ENCODE measurements at regions not wholly inside any gene's neighbourhood (a gene's known extent, or its start where the extent isn't known, plus 50 kb on each side); places are given as distances from the start of the nearest gene placed in this dataset.

DNA sequence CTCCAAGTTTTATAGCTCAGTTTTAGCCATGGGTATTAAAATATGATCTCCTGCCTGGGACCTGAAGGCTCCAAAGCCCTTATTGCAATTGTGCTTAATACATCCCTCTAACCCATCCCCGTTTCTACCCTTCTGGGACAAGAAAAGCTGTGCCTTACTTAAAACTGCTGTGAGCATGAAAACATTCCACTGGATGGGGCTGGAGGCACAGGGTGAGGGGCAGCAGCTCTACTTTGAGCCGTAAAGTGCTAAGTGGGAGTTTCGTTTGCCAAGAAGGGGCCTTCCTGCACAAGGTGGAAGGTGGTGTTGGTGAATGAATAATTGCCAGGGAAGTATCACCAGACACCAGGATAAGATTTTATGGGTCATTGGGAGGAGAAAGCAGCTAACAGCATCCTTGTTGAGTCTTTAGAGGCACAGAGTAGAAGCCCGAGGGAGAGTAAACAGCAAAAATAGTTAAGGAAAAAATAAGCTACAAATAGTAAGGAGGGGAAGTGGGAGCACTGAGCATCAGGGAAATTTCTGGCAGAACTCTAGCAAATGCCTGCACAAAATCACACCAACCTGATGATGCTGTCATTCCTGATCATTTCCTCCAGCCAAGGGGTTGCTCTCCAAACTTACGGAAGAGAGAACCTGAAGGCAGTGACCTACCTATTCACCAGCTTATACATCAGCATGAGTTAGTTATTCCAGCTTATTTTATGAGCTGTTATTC, 218.4 kb downstream of the MREG start:
- no peak overlapping the region for H3K4me3 ChIP-seq (ENCODE audit: low read length)
- H3K79me2 ChIP-seq (replicated peaks; ENCODE audit: insufficient read depth, low read length) = no peaks in the 10 kb centered on the region
- H2AFZ ChIP-seq (ENCODE audit: low read depth, low read length) = no peak overlapping the region
- no peak overlapping the region for H3K4me2 ChIP-seq (ENCODE audit: low read length)
- H4K20me1 ChIP-seq (ENCODE audit: insufficient read depth) = no peaks in the 10 kb centered on the region
- H3K36me3 ChIP-seq (ENCODE audit: insufficient read depth, low read length) = no peaks in the 10 kb centered on the region
- no peaks in the 10 kb centered on the region for H3K9me3 ChIP-seq (ENCODE audit: low read length)
- no peak overlapping the region for H3K27ac ChIP-seq (ENCODE audit: low read length)
- no peaks in the 10 kb centered on the region for H3F3A ChIP-seq (ENCODE audit: insufficient read depth, low read length, poor library complexity, severe bottlenecking)
- no peaks in the 10 kb centered on the region for H3K27me3 ChIP-seq (ENCODE audit: insufficient read depth, low read depth, low read length)
- TF ChIP-seq TAF1 (IDR thresholded peaks at IDR 0.05; ENCODE audit: low read depth) = no peak
- no peak for TF ChIP-seq EZH2 (IDR thresholded peaks at IDR 0.05; ENCODE audit: borderline replicate concordance, insufficient read depth, low read length, poor library complexity, severe bottlenecking)
- TF ChIP-seq EP300 (conservative IDR thresholded peaks at IDR 0.05; ENCODE audit: poor library complexity, severe bottlenecking) = no peak
- no peak for TF ChIP-seq POLR2AphosphoS5 (IDR thresholded peaks at IDR 0.05)
- TF ChIP-seq, protein P1, sequence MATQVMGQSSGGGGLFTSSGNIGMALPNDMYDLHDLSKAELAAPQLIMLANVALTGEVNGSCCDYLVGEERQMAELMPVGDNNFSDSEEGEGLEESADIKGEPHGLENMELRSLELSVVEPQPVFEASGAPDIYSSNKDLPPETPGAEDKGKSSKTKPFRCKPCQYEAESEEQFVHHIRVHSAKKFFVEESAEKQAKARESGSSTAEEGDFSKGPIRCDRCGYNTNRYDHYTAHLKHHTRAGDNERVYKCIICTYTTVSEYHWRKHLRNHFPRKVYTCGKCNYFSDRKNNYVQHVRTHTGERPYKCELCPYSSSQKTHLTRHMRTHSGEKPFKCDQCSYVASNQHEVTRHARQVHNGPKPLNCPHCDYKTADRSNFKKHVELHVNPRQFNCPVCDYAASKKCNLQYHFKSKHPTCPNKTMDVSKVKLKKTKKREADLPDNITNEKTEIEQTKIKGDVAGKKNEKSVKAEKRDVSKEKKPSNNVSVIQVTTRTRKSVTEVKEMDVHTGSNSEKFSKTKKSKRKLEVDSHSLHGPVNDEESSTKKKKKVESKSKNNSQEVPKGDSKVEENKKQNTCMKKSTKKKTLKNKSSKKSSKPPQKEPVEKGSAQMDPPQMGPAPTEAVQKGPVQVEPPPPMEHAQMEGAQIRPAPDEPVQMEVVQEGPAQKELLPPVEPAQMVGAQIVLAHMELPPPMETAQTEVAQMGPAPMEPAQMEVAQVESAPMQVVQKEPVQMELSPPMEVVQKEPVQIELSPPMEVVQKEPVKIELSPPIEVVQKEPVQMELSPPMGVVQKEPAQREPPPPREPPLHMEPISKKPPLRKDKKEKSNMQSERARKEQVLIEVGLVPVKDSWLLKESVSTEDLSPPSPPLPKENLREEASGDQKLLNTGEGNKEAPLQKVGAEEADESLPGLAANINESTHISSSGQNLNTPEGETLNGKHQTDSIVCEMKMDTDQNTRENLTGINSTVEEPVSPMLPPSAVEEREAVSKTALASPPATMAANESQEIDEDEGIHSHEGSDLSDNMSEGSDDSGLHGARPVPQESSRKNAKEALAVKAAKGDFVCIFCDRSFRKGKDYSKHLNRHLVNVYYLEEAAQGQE (IDR thresholded peaks at IDR 0.05; ENCODE audit: borderline replicate concordance) = no peak
- no peak for TF ChIP-seq RAD21 (conservative IDR thresholded peaks at IDR 0.05)
- TF ChIP-seq MXI1 (conservative IDR thresholded peaks at IDR 0.05; ENCODE audit: poor library complexity, severe bottlenecking) = no peak
- TF ChIP-seq, protein P2, sequence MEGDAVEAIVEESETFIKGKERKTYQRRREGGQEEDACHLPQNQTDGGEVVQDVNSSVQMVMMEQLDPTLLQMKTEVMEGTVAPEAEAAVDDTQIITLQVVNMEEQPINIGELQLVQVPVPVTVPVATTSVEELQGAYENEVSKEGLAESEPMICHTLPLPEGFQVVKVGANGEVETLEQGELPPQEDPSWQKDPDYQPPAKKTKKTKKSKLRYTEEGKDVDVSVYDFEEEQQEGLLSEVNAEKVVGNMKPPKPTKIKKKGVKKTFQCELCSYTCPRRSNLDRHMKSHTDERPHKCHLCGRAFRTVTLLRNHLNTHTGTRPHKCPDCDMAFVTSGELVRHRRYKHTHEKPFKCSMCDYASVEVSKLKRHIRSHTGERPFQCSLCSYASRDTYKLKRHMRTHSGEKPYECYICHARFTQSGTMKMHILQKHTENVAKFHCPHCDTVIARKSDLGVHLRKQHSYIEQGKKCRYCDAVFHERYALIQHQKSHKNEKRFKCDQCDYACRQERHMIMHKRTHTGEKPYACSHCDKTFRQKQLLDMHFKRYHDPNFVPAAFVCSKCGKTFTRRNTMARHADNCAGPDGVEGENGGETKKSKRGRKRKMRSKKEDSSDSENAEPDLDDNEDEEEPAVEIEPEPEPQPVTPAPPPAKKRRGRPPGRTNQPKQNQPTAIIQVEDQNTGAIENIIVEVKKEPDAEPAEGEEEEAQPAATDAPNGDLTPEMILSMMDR (IDR thresholded peaks at IDR 0.05; ENCODE audit: poor library complexity, severe bottlenecking) = no peak
- TF ChIP-seq SMC3 (conservative IDR thresholded peaks at IDR 0.05; ENCODE audit: poor library complexity) = no peak
- no peak overlapping the region for H3K9ac ChIP-seq (ENCODE audit: low read length)
- H3K9me2 ChIP-seq (ENCODE audit: insufficient read depth, low read length) = no peaks in the 10 kb centered on the region

DNA sequence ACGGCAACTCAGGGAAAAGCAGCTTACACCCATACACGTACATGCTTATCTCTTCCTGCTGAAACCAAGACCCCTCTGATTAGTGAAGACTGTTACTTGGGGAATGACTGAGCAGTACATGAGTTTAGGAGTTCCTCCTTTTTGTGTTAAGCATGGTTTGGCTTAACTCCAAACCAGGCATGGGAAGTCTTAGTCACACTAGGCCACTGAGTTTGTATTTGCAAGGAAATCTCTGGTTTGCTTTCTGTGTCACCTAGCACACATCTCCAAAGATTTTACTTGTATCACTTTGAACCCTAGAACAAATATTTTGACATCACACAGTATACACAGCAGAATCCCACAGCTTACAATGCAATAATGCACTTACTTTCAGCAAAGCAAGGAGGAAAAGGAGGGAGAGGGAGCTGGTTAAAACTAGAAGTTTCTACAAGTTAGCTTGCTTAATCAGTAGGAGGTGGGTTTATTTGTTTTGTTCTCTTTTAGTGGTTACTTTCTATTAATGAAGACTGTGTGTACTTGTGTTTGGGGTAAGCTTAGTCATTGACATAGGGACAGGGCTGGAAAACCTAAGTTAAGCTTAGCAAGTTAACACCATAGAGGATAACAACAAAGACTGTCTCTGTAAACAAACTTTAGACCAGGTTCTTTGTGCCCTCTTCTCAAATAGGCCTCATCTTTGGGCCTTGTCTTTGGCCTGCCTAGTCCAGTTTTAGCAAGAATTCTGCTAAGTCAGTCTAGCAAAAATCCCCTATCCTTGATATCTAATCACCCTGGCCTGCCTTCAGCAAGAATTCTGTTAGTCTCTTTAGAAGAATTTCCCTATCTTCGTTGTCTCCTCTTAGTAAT, 219.4 kb downstream of the MREG start:
- H3K9me2 ChIP-seq (ENCODE audit: insufficient read depth, low read length) = no peaks in the 10 kb centered on the region
- H4K20me1 ChIP-seq (ENCODE audit: insufficient read depth) = no peaks in the 10 kb centered on the region
- H3K79me2 ChIP-seq (replicated peaks; ENCODE audit: insufficient read depth, low read length) = no peaks in the 10 kb centered on the region
- TF ChIP-seq, protein P2 (IDR thresholded peaks at IDR 0.05; ENCODE audit: poor library complexity, severe bottlenecking) = no peak
- TF ChIP-seq, protein P1 (IDR thresholded peaks at IDR 0.05; ENCODE audit: borderline replicate concordance) = no peak
- no peak for TF ChIP-seq RAD21 (conservative IDR thresholded peaks at IDR 0.05)
- TF ChIP-seq POLR2AphosphoS5 (IDR thresholded peaks at IDR 0.05) = no peak
- no peak for TF ChIP-seq EP300 (conservative IDR thresholded peaks at IDR 0.05; ENCODE audit: poor library complexity, severe bottlenecking)
- no peak for TF ChIP-seq EZH2 (IDR thresholded peaks at IDR 0.05; ENCODE audit: borderline replicate concordance, insufficient read depth, low read length, poor library complexity, severe bottlenecking)
- TF ChIP-seq TAF1 (IDR thresholded peaks at IDR 0.05; ENCODE audit: low read depth) = no peak
- no peak for TF ChIP-seq MXI1 (conservative IDR thresholded peaks at IDR 0.05; ENCODE audit: poor library complexity, severe bottlenecking)
- no peak for TF ChIP-seq SMC3 (conservative IDR thresholded peaks at IDR 0.05; ENCODE audit: poor library complexity)
- H2AFZ ChIP-seq (ENCODE audit: low read depth, low read length) = no peak overlapping the region
- no peaks in the 10 kb centered on the region for H3F3A ChIP-seq (ENCODE audit: insufficient read depth, low read length, poor library complexity, severe bottlenecking)
- no peak overlapping the region for H3K4me3 ChIP-seq (ENCODE audit: low read length)
- no peaks in the 10 kb centered on the region for H3K9me3 ChIP-seq (ENCODE audit: low read length)
- no peak overlapping the region for H3K4me2 ChIP-seq (ENCODE audit: low read length)
- no peaks in the 10 kb centered on the region for H3K36me3 ChIP-seq (ENCODE audit: insufficient read depth, low read length)
- H3K27me3 ChIP-seq (ENCODE audit: insufficient read depth, low read depth, low read length) = no peaks in the 10 kb centered on the region
- no peak overlapping the region for H3K9ac ChIP-seq (ENCODE audit: low read length)
- no peak overlapping the region for H3K27ac ChIP-seq (ENCODE audit: low read length)

Data from neural cell (in vitro differentiated cells).